K562 (cell line): ENCODE measurements at regions not wholly inside any gene's neighbourhood (a gene's known extent, or its start where the extent isn't known, plus 50 kb on each side); places are given as distances from the start of the nearest gene placed in this dataset.

ENCODE experiments used
- ESRRA ChIP-seq: fragments of 450-650 bp; IDR thresholded peaks from 2 replicates; pipeline ENCODE4 v1.6.1; 2014; ENCODE audit warnings: low read depth, mild to moderate bottlenecking, moderate library complexity, borderline replicate concordance
- EZH2 ChIP-seq: IDR thresholded peaks from 2 replicates; pipeline ENCODE4 v1.6.1; 2012; ENCODE audit warnings: low read depth, mild to moderate bottlenecking, inconsistent platforms, low read length, borderline replicate concordance
- HIVEP1 ChIP-seq: fragments of 250-450 bp; sonication (Bioruptor Pico); IDR thresholded peaks from 2 replicates; pipeline ENCODE4 v1.4.0; 2020; ENCODE audit warnings: mild to moderate bottlenecking
- JUND ChIP-seq, 2 experiments: IDR thresholded peaks; 2 replicates in 1 of 2; 3 replicates in 1 of 2; pipeline ENCODE4 v1.6.1; 2011; ENCODE audit warnings: borderline replicate concordance in 2 of 2, low read depth in 2 of 2, low read length in 2 of 2, improper control_type of control experiment in 1 of 2, missing biosample characterization in 1 of 2, missing genetic modification characterization in 1 of 2, missing genetic modification reagents in 1 of 2
- MAFK ChIP-seq: IDR thresholded peaks from 2 replicates; pipeline ENCODE4 v1.6.1; 2011; ENCODE audit warnings: low read length, improper control_type of control experiment
- PML ChIP-seq: IDR thresholded peaks from 2 replicates; pipeline ENCODE4 v1.6.1; 2012; ENCODE audit warnings: low read length, inconsistent platforms
- POLR2AphosphoS5 ChIP-seq: IDR thresholded peaks from 2 replicates; pipeline ENCODE4 v1.6.1; 2011; ENCODE audit warnings: mild to moderate bottlenecking, low read depth, low read length, moderate library complexity; ENCODE audit not compliant: control insufficient read depth, insufficient read depth
- RCOR1 ChIP-seq, 2 experiments: IDR thresholded peaks; 2 replicates each; pipeline ENCODE4 v1.6.1; 2012; ENCODE audit warnings: low read depth in 2 of 2, low read length in 2 of 2, borderline replicate concordance in 1 of 2, improper control_type of control experiment in 1 of 2
- TAF1 ChIP-seq: IDR thresholded peaks from 2 replicates; pipeline ENCODE4 v1.6.1; 2011; ENCODE audit warnings: mild to moderate bottlenecking, low read length, moderate library complexity; ENCODE audit not compliant: insufficient read depth, control insufficient read depth, severe bottlenecking; ENCODE audit errors: extremely low read depth
- TBP ChIP-seq: optimal IDR thresholded peaks from 2 replicates; pipeline ENCODE3; 2011; ENCODE audit warnings: low read depth, low read length, improper control_type of control experiment
- TEAD4 ChIP-seq, 2 experiments: sonication (generic) in 1 of 2; formaldehyde crosslinking in 1 of 2; IDR thresholded peaks; 2 replicates each; pipeline versions ENCODE4 v1.6.1 to v1.8.0; 2012 to 2022; ENCODE audit warnings: borderline replicate concordance in 1 of 2, inconsistent platforms in 1 of 2, low read length in 1 of 2, mild to moderate bottlenecking in 1 of 2, missing genetic modification reagents in 1 of 2
- ZNF23 ChIP-seq: fragments of 250-450 bp; sonication (Bioruptor Pico); IDR thresholded peaks from 2 replicates; pipeline ENCODE4 v1.4.0; 2020; ENCODE audit warnings: mild to moderate bottlenecking
- ZNF589 ChIP-seq: fragments of 200-800 bp; sonication (Bioruptor generic); IDR thresholded peaks from 2 replicates; pipeline ENCODE4 v1.6.1; 2016; ENCODE audit warnings: low read depth, missing genetic modification characterization, missing compliant biosample characterization

DNA sequence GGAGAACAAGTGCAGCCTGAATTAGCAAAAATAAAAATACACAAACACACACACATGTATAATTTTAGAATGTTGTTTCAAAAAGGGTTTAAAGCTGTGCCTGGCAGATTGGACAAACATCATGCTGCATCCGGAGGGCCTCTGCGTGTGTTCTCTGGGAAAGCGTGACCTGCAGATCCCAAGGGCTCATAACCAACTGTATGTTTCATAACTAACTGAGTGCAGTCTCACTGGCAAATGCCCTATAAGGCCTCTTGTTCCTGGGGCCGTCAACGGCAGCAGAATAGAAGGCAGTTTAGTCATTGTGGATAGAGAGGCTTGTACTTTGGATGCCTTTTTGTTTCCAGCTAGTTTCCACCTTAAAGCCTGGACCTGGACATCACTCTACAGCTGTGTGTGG lies 243.8 kb upstream of the KIAA1217 start:
- TF ChIP-seq ESRRA (no peak), TEAD4 (IDR thresholded peaks at IDR 0.05; ENCODE audit: low read length) (no peak), TEAD4 (CRISPR knock-in tag; IDR thresholded peaks at IDR 0.05; ENCODE audit: borderline replicate concordance) (no peak), TBP (no peak), PML (no peak), ZNF589 (CRISPR knock-in tag) (no peak), HIVEP1 (CRISPR knock-in tag) (no peak), EZH2 (no peak), MAFK (no peak), JUND (IDR thresholded peaks at IDR 0.05; ENCODE audit: borderline replicate concordance, low read depth, low read length) (no peak), JUND (tag; IDR thresholded peaks at IDR 0.05; ENCODE audit: borderline replicate concordance, low read depth, low read length) (no peak), POLR2AphosphoS5 (no peak), ZNF23 (CRISPR knock-in tag) (no peak), RCOR1 (IDR thresholded peaks at IDR 0.05; ENCODE audit: borderline replicate concordance in 1 of 2, low read depth in 2 of 2, low read length in 2 of 2) (no peak), TAF1 (no peak)
